Inflammatory macrophage (primary cell): ENCODE measurements at regions not wholly inside any gene's neighbourhood (a gene's known extent, or its start where the extent isn't known, plus 50 kb on each side); places are given as distances from the start of the nearest gene placed in this dataset.
A peak's percentile ranks its signal among the peaks of the same experiment; 100 is the strongest.

ENCODE experiments used
- DNase-seq, 2 donors: peaks; one replicate each; pipeline ENCODE4 v3.0.0-alpha.2; 2020 to 2022

GRCh38 chr15:81516012-81516411 lies 142.0 kb upstream of the TMC3 start:
- DNase-seq: no peak

- DNase-seq: no peak
Measured at GRCh38 chr15:81514725-81515124, 140.7 kb upstream of the TMC3 start.

- no peak for DNase-seq
Measured at GRCh38 chr15:81511138-81511537, 137.1 kb upstream of the TMC3 start.

GRCh38 chr15:81507831-81508230 lies 133.8 kb upstream of the TMC3 start:
- no peak for DNase-seq

GRCh38 chr15:81506936-81507335 lies 132.9 kb upstream of the TMC3 start:
- no peak for DNase-seq

- DNase-seq: no peak
Measured at GRCh38 chr15:81506071-81506470, 132.1 kb upstream of the TMC3 start.

- DNase-seq: no peak
Measured at GRCh38 chr15:81504170-81504905, 130.3 kb upstream of the TMC3 start.

- DNase-seq: no peak
Measured at GRCh38 chr15:81502439-81502838, 128.4 kb upstream of the TMC3 start.

- DNase-seq: no peak
Measured at GRCh38 chr15:81500081-81500480, 126.1 kb upstream of the TMC3 start.

- DNase-seq: no peak
Measured at GRCh38 chr15:81498294-81498693, 124.3 kb upstream of the TMC3 start.

GRCh38 chr15:81497238-81497637 lies 123.2 kb upstream of the TMC3 start:
- no peak for DNase-seq

GRCh38 chr15:81495780-81496467 lies 121.9 kb upstream of the TMC3 start:
- DNase-seq: no peak

- no peak for DNase-seq
Measured at GRCh38 chr15:81492969-81493645, 119.1 kb upstream of the TMC3 start.

GRCh38 chr15:81492331-81492968 lies 118.4 kb upstream of the TMC3 start:
- DNase-seq: no peak

GRCh38 chr15:81491414-81492096 lies 117.5 kb upstream of the TMC3 start:
- no peak for DNase-seq

GRCh38 chr15:81485806-81486205 lies 111.8 kb upstream of the TMC3 start:
- no peak for DNase-seq

GRCh38 chr15:81484086-81484955 lies 110.3 kb upstream of the TMC3 start:
- DNase-seq: no peak

- DNase-seq: no peak
Measured at GRCh38 chr15:81483496-81483895, 109.5 kb upstream of the TMC3 start.

- DNase-seq: no peak
Measured at GRCh38 chr15:81481346-81481745, 107.3 kb upstream of the TMC3 start.

- peak; percentile 72 to 75 for DNase-seq
Measured at GRCh38 chr15:81480645-81481053, 106.6 kb upstream of the TMC3 start.

GRCh38 chr15:81478354-81478753 lies 104.3 kb upstream of the TMC3 start:
- DNase-seq: no peak

- no peak for DNase-seq
Measured at GRCh38 chr15:81475926-81476325, 101.9 kb upstream of the TMC3 start.
